HEK293 (cell line): ENCODE measurements at regions not wholly inside any gene's neighbourhood (a gene's known extent, or its start where the extent isn't known, plus 50 kb on each side); places are given as distances from the start of the nearest gene placed in this dataset.

Source experiments
- CTCF ChIP-seq: fragments of 450-650 bp; formaldehyde crosslinking; IDR thresholded peaks from 2 replicates; pipeline ENCODE4 v1.5.1; 2016; ENCODE audit warnings: missing biosample characterization, missing genetic modification characterization
- ZNF112 ChIP-seq: fragments of 450-650 bp; formaldehyde crosslinking; IDR thresholded peaks from 2 replicates; pipeline ENCODE4 v1.5.0; 2017; ENCODE audit warnings: missing biosample characterization, missing genetic modification characterization

- no peak for TF ChIP-seq CTCF (tag by site-specific recombination)
- no peak for TF ChIP-seq ZNF112 (tag by site-specific recombination)
These were observed 509.2 kb upstream of the GRM7 start for GRCh38 chr3:6351752-6352151.
